Mucosa of gallbladder (tissue), 1 donor: ENCODE measurements at regions not wholly inside any gene's neighbourhood (a gene's known extent, or its start where the extent isn't known, plus 50 kb on each side); places are given as distances from the start of the nearest gene placed in this dataset.
"Not testable (repeated sequence)": the region's sequence is repeated elsewhere in the genome, so short reads cannot be mapped to it uniquely, and the experiment has no call there.

ENCODE experiments used
- DNase-seq: peaks from one replicate; pipeline ENCODE4 v3.0.0-alpha.2; 2020; ENCODE audit warnings: low spot score
- donor health status: DM: no; HTN: no; CAD: no.

DNA sequence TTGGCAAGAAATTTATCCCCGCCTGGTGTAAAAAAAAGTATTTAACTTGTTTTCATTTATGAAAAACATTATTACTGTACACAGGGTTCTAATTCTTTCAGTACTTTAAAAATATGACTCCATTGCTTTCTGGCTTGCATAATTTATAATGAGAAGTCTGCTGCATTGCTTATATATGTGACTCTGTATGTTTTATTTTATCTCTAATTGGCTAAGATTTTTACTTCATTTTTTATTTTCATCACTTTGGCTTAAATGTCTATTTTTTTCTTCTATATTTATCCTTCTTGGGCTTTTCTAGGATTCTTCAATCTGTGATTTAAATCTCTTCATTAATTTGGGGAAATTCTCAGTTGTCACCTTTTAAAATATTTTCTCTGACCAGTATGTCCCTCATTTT lies 636.6 kb upstream of the NR2F2 start:
- no peak for DNase-seq

GRCh38 chr15:95698230-95698629 lies 632.3 kb upstream of the NR2F2 start:
- DNase-seq = no peak

GRCh38 chr15:95698951-95699350 lies 631.5 kb upstream of the NR2F2 start:
- no peak for DNase-seq

DNA sequence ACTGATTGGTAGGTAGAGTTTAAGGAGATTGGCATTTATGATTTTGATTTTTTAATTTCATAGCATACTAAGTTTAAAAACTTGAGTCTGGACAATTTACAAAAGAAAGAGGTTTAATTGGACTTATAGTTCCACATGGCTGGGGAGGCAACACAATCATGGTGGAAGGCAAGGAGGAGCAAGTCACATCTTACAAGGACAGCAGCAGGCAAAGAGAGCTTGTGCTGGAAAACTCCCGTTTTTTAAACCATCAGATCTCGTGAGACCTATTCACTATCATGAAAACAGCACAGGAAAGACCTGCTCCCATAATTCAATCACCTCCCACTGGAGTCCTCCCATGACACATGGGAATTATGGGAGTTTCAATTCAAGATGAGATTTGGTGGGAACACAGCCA lies 630.9 kb upstream of the NR2F2 start:
- DNase-seq = no peak

DNA sequence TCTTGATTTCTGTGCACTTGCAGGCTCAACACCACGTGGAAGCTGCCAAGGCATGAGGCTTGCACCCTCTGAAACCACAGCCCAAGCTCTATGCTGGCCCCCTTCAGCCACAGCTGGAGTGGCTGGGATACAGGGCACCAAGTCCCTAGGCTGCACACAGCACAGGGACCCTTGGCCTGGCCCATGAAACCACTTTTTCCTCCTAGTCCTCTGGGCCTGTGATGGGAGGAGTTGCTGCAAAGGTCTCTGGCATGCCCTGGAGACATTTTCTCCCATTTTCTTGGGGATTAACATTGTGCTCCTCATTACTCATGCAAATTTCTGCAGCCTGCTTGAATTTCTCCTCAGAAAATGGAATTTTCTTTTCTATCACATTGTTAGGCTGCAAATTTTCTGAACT lies 629.8 kb upstream of the NR2F2 start:
- not testable (repeated sequence) for DNase-seq

DNA sequence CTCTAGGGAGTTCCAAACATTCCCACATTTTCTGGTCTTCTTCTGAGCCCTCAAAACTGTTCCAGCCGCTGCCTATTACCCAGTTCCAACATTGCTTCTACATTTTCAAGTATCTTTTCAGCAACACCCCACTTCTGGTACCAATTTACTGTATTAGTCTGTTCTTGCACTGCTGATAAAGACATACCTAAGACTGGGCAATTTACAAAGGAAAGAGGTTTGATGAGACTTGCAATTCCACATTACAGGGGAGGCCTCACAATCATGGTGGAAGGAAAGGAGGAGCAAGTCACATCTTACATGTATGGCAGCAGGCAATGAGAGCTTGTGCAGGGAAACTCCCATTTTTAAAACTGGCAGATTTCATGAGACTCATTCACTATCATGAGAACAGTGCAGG lies 629.1 kb upstream of the NR2F2 start:
- DNase-seq = no peak

GRCh38 chr15:95709959-95710695 lies 620.4 kb upstream of the NR2F2 start:
- DNase-seq = no peak

GRCh38 chr15:95712785-95713184 lies 617.7 kb upstream of the NR2F2 start:
- no peak for DNase-seq

DNA sequence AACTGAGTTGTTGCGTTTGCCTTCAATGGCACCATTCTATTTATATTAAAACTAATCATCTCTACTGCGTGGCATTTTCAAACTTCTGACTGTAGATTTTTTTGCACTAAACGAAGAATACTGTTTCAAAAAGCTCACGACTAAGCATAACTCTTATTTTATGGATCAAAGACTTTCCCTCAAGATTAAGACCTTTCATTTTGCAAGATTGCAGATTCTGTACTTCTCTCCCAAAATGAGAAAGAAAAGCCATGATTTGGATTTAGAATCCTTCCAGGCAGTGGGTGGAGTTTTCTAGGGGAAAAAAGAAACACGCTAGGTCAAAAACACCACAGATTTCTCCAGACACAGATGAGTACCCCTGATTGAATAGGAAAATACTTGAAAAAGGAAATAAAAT lies 617.2 kb upstream of the NR2F2 start:
- no peak for DNase-seq

- no peak for DNase-seq
Observed at GRCh38 chr15:95715116-95715903, 615.2 kb upstream of the NR2F2 start.

DNA sequence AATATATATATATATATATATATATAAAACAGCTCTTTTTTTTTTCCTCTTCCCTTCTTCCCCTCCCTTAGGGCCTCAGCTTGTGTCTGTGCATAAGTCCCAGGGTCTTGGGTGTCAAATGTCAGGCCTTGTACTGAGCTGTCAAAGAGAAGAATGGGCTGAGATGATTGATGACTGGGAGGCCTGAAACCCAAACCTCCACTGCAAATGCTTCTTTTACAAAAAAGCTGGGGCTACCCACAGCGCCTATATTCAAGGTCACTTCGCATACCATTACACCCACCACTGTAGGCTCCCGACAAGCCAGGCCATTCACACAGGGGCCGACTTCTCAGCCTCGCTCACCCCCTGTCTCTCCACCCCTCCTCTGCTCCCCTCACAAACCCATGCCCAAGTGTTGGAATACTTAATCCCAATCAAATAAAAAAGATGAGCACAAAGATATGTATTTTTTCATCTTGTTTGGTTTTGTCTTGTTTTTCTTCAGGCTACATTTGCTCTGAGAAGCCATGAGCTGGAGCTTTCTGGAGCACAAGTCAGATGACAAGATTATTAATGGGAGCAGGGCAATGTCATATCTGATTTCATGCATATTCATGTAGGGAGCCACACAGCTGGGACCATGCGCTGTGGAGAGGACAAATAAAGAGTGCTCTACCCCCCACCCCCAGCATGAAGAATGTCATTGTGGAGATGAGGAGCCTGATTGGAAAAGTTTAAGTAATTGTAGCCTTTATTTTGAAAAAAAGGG lies 614.4 kb upstream of the NR2F2 start:
- no peak for DNase-seq

DNA sequence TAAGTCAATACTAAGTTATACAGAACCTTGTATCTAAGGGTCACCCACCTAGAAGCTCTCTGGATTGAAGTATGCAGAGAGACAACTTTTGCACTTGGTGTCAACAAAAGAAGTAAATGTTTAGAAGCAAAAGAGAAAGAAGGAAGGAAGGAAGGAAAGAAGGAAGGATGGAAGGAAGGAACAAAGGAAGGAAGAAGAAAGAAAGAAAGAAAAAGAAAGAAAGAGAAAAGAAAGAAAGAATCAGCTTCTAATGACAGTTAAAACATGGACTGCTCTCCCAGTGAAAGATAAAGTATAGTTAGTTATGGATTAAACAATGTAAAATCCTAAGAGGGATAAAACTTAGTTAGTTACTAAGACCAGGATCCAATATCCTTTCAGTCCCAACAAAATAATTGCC lies 613.8 kb upstream of the NR2F2 start:
- no peak for DNase-seq

GRCh38 chr15:95718441-95718840 lies 612.1 kb upstream of the NR2F2 start:
- DNase-seq = no peak

DNA sequence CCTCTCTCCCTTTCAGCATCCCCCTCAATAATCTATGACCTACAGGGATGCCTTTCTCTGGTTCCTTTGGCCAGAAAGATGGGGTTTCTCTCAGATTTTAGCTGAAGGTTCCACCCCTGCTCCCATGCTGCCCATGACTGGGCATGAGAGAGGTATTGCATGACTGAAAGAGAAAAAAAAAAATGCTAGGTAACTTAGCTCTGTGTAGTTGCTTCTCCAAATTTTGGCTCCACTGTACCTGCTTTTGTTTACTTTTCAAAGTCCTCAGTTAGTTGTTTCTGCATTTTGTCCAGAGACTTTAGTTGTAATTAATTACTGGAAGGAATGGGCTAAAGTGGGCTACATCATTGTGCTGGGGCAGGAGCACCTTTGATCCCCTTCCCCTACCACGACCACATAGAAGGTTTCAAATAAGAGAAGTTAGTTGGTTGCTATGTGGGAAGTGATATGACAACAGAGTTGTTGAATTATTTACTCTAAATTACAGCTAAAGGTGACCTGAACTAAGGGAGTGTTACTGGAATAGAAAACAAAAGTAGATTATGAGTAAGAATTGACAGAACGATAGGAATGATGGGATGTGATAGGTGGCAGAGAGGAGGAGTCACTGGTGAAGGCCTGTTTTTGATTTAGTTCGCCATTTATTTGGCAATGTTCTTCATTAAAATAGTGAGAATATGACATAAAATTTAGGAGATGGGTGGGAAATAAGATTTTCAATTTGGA lies 605.4 kb upstream of the NR2F2 start:
- no peak for DNase-seq

DNA sequence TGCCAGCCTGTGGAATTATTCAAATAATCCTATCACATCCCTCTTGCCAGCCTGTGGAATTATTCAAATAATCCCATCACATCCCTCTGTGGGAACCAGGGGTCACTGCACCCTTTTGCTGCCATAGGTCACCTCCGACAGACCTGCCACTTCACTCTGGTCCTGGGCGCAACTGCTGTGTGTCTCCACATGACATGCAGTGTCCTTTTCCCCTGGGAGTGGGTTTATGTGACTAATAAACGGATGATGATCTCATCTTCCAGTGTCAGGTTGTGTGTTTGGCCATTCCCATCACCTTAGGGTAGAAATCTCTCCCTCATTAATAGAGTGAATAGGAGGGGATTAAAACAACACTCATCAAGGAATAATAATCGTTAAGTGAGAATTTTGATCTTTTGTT lies 603.6 kb upstream of the NR2F2 start:
- DNase-seq = no peak

- DNase-seq = no peak
Observed at GRCh38 chr15:95733931-95734330, 596.6 kb upstream of the NR2F2 start.

DNA sequence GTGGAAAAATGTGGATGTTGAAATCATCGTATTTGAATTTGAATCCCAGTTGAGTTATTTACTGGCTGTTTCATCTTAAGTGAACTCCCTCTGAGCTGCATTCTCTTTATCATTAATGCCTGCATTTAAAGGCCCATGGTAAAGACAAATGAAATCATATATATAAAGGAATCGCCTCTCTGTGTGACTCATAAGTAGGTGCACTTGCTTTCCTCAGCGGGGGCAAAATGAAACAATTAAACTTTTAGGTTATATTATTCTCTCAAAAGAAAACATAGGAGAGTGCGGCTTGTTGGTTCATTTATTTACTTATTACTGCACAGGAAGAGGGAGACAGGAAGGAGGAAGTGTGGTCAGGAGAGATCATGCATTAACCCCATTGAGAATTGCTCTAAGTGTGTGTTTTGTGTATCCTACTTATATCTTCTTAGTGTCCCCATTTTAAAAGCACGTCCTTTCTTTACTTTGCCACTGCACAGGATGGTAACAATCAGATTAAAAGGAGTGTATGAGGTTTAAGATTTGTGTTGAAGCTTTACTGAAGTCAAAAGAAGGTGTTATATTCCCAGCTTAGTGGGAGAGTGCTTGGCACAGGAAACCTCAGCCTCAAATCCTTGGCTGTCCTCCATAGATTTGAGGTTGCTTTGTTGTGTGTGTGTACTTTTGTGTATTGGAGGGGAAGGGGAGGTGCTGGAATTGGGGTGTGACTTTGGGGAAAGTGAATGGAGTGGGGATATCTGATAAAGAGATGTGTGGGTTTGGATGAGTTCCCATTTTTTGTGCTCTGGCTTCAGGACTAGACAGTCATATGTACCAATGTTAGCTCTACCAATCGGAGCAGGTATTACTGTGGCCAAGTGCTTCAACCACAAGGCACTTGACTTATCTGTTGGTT lies 595.8 kb upstream of the NR2F2 start:
- no peak for DNase-seq

DNA sequence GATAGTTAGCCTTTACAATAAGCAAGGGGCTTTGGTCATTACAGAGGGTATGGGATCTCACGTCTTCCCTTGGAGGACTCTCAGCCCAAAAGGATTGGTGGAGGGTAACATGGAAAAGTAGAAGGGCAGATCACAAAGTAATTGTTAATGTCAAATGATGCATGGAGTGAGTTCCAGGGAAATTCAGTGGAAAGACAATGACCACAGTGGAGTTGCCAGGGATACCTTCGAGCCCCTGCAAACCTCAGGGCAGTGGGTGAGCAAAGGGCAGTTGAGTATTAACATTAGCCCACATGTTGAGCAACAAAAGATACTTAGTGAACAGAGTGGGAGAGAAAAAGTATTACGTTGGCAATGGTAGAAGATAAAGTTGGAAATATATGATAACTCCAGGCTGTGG lies 593.4 kb upstream of the NR2F2 start:
- DNase-seq = no peak

DNA sequence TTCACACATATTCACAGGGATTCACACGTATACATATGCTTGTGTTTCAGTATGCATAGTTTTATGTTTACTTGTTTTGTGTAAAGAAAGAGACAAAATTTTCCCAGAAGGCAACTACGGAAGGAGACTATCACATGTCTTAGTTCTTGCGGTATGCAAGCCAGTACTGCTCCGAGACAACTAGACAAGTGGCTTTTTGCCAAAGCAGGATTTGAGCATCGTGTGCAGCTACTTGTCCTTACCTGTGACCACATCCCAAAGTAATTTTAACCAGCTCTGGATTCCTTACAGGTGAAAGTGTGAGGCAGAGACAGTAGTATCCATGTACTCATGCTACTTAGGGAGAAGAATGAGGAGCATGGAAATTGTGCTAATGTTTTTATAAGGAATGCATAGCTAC lies 591.4 kb upstream of the NR2F2 start:
- no peak for DNase-seq

DNA sequence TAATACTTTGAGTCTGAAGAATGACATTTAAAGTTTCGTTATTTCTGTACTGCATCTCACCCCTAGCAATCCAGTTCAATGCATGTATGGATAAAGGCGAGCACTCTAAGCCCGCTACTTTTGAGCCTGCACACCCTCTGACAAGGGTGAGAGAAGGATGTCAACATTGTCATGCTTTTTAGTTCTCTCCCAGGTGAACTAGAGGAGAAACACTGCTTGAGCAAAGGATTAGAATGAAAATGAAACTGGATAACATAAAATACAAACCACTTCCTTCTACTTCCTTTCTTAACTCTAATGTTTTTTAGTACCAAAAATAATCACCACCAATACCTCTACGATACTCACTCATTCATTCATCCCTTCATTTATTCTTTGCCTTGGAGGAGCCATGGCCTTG lies 588.7 kb upstream of the NR2F2 start:
- DNase-seq = no peak

GRCh38 chr15:95742256-95742655 lies 588.2 kb upstream of the NR2F2 start:
- DNase-seq = no peak
